CD14-positive monocyte (primary cell): ENCODE measurements at regions not wholly inside any gene's neighbourhood (a gene's known extent, or its start where the extent isn't known, plus 50 kb on each side); places are given as distances from the start of the nearest gene placed in this dataset.
"Not testable (repeated sequence)": the region's sequence is repeated elsewhere in the genome, so short reads cannot be mapped to it uniquely, and the experiment has no call there.

Experiments
- DNase-seq, 3 donors: peaks; one replicate each; pipeline ENCODE4 v3.0.0-alpha.2; 2011 to 2022
- H2AFZ ChIP-seq: 2 replicates; pipeline ENCODE4 v1.6.0; 2012; ENCODE audit warnings: mild to moderate bottlenecking, low read depth, low read length, inconsistent platforms; ENCODE audit not compliant: insufficient read depth, poor library complexity, severe bottlenecking
- H3K27ac ChIP-seq, 2 donors: 1 replicate in 1 of 2; 2 replicates in 1 of 2; pipeline ENCODE4 v1.5.1; 2012 to 2013; ENCODE audit warnings: low read length in 2 of 2, control low read depth in 1 of 2, inconsistent platforms in 1 of 2, low read depth in 1 of 2, mild to moderate bottlenecking in 1 of 2
- H3K27me3 ChIP-seq, 2 donors: one replicate each; pipeline versions ENCODE4 v1.6.0 to v1.6.1; 2011 to 2013; ENCODE audit warnings: low read length in 2 of 2; ENCODE audit not compliant: control insufficient read depth in 2 of 2, insufficient read depth in 2 of 2
- H3K36me3 ChIP-seq, 2 donors: replicated peaks in 1 of 2; 1 replicate in 1 of 2; 2 replicates in 1 of 2; pipeline versions ENCODE4 v1.5.1 to v1.6.1; 2012 to 2013; ENCODE audit warnings: low read length in 2 of 2, control low read depth in 1 of 2, inconsistent platforms in 1 of 2, mild to moderate bottlenecking in 1 of 2; ENCODE audit not compliant: insufficient read depth in 2 of 2, control insufficient read depth in 1 of 2
- H3K4me1 ChIP-seq, 2 donors: 1 replicate in 1 of 2; 2 replicates in 1 of 2; pipeline versions ENCODE4 v1.5.1 to v1.6.1; 2012 to 2013; ENCODE audit warnings: low read length in 2 of 2, control low read depth in 1 of 2, inconsistent platforms in 1 of 2, mild to moderate bottlenecking in 1 of 2, moderate library complexity in 1 of 2; ENCODE audit not compliant: insufficient read depth in 2 of 2, control insufficient read depth in 1 of 2
- H3K4me2 ChIP-seq: replicated peaks from 2 replicates; pipeline ENCODE3; 2012; ENCODE audit warnings: low read length, moderate library complexity, mild to moderate bottlenecking; ENCODE audit not compliant: poor library complexity, severe bottlenecking; ENCODE audit errors: extremely low read depth
- H3K4me3 ChIP-seq, 3 experiments: fragments of 200-600 bp in 1 of 3; sonication (generic) in 1 of 3; replicated peaks in 1 of 3; 1 replicate in 2 of 3; 2 replicates in 1 of 3; pipeline ENCODE4 v1.5.1; 2011 to 2013; ENCODE audit warnings: low read length in 3 of 3, mild to moderate bottlenecking in 3 of 3, control low read depth in 2 of 3, low read depth in 2 of 3, inconsistent platforms in 1 of 3, moderate library complexity in 1 of 3
- H3K79me2 ChIP-seq: 2 replicates; pipeline ENCODE4 v1.6.0; 2012; ENCODE audit warnings: mild to moderate bottlenecking, control low read depth, inconsistent platforms, low read length, moderate library complexity; ENCODE audit not compliant: insufficient read depth
- H3K9ac ChIP-seq: 2 replicates; pipeline ENCODE4 v1.6.0; 2017; ENCODE audit warnings: low read length, mild to moderate bottlenecking; ENCODE audit not compliant: insufficient read depth, poor library complexity, severe bottlenecking
- H3K9me3 ChIP-seq, 2 donors: replicated peaks in 1 of 2; 1 replicate in 1 of 2; 2 replicates in 1 of 2; pipeline versions ENCODE4 v1.5.1 to v1.6.1; 2012 to 2013; ENCODE audit warnings: low read length in 2 of 2, control low read depth in 1 of 2; ENCODE audit not compliant: control insufficient read depth in 1 of 2, insufficient read depth in 1 of 2
- H4K20me1 ChIP-seq: 2 replicates; pipeline ENCODE4 v1.6.0; 2012; ENCODE audit warnings: mild to moderate bottlenecking, low read length, control low read depth, moderate library complexity; ENCODE audit not compliant: insufficient read depth
- H3K27ac Mint-ChIP-seq, 7 donors: one replicate each; pipeline ENCODE4 v1.8.0; 2020; ENCODE audit warnings: mild to moderate bottlenecking in 7 of 7, mixed read lengths in 7 of 7, moderate library complexity in 6 of 7, inconsistent platforms in 2 of 7
- H3K27me3 Mint-ChIP-seq, 3 donors: one replicate each; pipeline ENCODE4 v1.8.0; 2021 to 2022; ENCODE audit warnings: low read depth in 3 of 3, mild to moderate bottlenecking in 3 of 3, mixed read lengths in 3 of 3, moderate library complexity in 3 of 3, inconsistent platforms in 1 of 3
- H3K36me3 Mint-ChIP-seq, 2 donors: one replicate each; pipeline ENCODE4 v1.8.0; 2020; ENCODE audit warnings: mixed read lengths in 2 of 2, inconsistent platforms in 1 of 2, mild to moderate bottlenecking in 1 of 2
- H3K4me1 Mint-ChIP-seq: one replicate; pipeline ENCODE4 v1.8.0; 2020; ENCODE audit warnings: mild to moderate bottlenecking, mixed read lengths
- H3K4me3 Mint-ChIP-seq, 2 donors: one replicate each; pipeline ENCODE4 v1.8.0; 2020; ENCODE audit warnings: mild to moderate bottlenecking in 2 of 2, mixed read lengths in 2 of 2, moderate library complexity in 1 of 2
- H3K9me3 Mint-ChIP-seq, 7 donors: one replicate each; pipeline ENCODE4 v1.8.0; 2020 to 2022; ENCODE audit warnings: mixed read lengths in 7 of 7, mild to moderate bottlenecking in 6 of 7, moderate library complexity in 6 of 7, inconsistent platforms in 2 of 7
- WGBS: methylation state at CpG from one replicate; pipeline ENCODE4 v1.1.5; 2013; ENCODE audit warnings: missing lambda C conversion rate; ENCODE audit not compliant: insufficient coverage; 5-methylcytosine and 5-hydroxymethylcytosine counted together
- intact Hi-C, 2 donors: fragments of 100-400 bp; cut with micrococcal nuclease; formaldehyde crosslinking; loops; one replicate each; pipeline versions ENCODE4 v1.15.0 to v1.15.1; 2023
- TF ChIP-seq, protein P1 (sequence below): fragments of 200-600 bp; IDR thresholded peaks from one replicate; pipeline ENCODE4 v1.8.0; 2022; ENCODE audit warnings: antibody characterized with exemption, mild to moderate bottlenecking

DNA sequence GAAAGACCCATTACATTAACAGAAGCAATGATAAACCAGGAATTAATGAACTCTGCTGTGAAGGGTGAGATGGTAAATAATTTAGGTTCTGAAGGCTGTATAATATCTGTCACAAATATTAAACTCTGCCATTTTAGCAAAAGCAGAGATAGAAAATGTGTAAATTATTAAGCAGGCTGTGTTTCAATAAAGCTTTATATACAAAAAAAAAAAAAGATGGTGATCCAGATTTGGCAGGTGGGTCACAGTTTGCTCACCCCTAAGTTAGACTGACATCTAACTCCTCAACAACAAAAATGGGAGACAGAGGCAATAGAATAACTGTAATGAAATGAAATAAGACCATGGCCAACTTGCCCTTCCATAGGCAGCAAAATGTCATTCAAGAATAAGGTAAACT, 157.3 kb upstream of the FANCL start:
- no peaks in the 10 kb centered on the region for H3K4me1 ChIP-seq
- TF ChIP-seq, protein P1, sequence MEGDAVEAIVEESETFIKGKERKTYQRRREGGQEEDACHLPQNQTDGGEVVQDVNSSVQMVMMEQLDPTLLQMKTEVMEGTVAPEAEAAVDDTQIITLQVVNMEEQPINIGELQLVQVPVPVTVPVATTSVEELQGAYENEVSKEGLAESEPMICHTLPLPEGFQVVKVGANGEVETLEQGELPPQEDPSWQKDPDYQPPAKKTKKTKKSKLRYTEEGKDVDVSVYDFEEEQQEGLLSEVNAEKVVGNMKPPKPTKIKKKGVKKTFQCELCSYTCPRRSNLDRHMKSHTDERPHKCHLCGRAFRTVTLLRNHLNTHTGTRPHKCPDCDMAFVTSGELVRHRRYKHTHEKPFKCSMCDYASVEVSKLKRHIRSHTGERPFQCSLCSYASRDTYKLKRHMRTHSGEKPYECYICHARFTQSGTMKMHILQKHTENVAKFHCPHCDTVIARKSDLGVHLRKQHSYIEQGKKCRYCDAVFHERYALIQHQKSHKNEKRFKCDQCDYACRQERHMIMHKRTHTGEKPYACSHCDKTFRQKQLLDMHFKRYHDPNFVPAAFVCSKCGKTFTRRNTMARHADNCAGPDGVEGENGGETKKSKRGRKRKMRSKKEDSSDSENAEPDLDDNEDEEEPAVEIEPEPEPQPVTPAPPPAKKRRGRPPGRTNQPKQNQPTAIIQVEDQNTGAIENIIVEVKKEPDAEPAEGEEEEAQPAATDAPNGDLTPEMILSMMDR = no peak
- H3K36me3 Mint-ChIP-seq = no peaks in the 10 kb centered on the region

DNA sequence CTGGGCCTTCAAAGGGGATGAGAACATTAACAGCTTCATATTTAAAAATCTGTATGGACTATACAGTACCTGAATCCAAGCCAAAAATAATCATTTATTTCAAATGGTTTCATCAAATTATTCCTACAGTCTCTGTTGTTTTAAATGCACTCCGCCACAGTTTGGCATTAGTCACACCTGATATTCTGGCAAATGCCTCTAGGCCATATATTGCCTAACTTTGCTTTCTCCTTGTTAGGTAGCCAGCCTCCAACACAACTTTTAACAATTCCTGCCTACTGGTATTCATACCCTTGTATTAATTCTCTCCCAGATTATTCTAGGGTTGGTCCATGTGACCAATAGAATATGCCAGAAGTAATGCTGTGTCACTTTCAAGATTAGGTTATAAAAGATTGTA, 146.6 kb upstream of the FANCL start:
- Histone ChIP-seq H3K9ac (no peak overlapping the region), H4K20me1 (no peaks in the 10 kb centered on the region), H3K9me3 (peaks cover 3 to 8% of the 10 kb centered on the region in 2 donors), H3K4me3 (no peak overlapping the region), H2AFZ (no peak overlapping the region), H3K36me3 (no peaks in the 10 kb centered on the region), H3K27ac (no peak overlapping the region), H3K27me3 (no peaks in the 10 kb centered on the region), H3K4me1 (no peaks in the 10 kb centered on the region), H3K4me2 (no peak overlapping the region), H3K79me2 (no peaks in the 10 kb centered on the region)
- 100% methylated on average over 1 of the region's 1 CpG for WGBS
- intact Hi-C loops = no loop called here
- TF ChIP-seq, protein P1 = no peak
- DNase-seq = no peak
- H3K36me3 Mint-ChIP-seq = no peaks in the 10 kb centered on the region
- H3K27me3 Mint-ChIP-seq = peaks cover 0 to 2% (median 0%) of the 10 kb centered on the region in 3 donors
- H3K27ac Mint-ChIP-seq = no peak overlapping the region
- no peaks in the 10 kb centered on the region for H3K4me1 Mint-ChIP-seq
- peaks cover 3 to 10% (median 6%) of the 10 kb centered on the region in 7 donors for H3K9me3 Mint-ChIP-seq
- no peak overlapping the region for H3K4me3 Mint-ChIP-seq

More for the DNA sequence above, 157.3 kb upstream of the FANCL start:
- intact Hi-C loops = no loop called here
- Mint-ChIP-seq H3K27me3 (no peaks in the 10 kb centered on the region), H3K4me3 (no peak overlapping the region), H3K4me1 (no peaks in the 10 kb centered on the region), H3K27ac (no peak overlapping the region), H3K9me3 (peaks cover 0 to 10% (median 6%) of the 10 kb centered on the region in 7 donors)
- H3K27ac ChIP-seq = no peak overlapping the region
- no peak for DNase-seq
- H3K27me3 ChIP-seq = peaks cover 0 to under 1% of the 10 kb centered on the region in 2 donors
- no peak overlapping the region for H3K4me3 ChIP-seq
- H3K9me3 ChIP-seq = no peaks in the 10 kb centered on the region
- no peaks in the 10 kb centered on the region for H4K20me1 ChIP-seq
- no peaks in the 10 kb centered on the region for H3K79me2 ChIP-seq
- H2AFZ ChIP-seq = no peak overlapping the region
- H3K4me2 ChIP-seq = no peak overlapping the region
- H3K9ac ChIP-seq = no peak overlapping the region
- H3K36me3 ChIP-seq = no peaks in the 10 kb centered on the region

DNA sequence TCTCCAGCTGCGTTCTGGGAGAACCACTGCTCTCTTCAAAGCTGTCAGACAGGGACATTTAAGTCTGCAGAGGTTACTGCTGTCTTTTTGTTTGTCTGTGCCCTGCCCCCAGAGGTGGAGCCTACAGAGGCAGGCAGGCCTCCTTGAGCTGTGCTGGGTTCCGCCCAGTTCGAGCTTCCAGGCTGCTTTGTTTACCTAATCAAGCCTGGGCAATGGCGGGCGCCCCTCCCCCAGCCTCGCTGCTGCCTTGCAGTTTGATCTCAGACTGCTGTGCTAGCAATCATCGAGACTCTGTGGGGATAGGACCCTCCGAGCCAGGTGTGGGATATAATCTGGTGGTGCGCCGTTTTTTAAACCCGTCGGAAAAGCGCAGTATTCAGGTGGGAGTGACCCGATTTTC, 145.8 kb upstream of the FANCL start:
- H3K4me3 ChIP-seq, intact Hi-C loops, H3K27ac ChIP-seq, H3K4me1 Mint-ChIP-seq, H3K4me2 ChIP-seq, H3K27ac Mint-ChIP-seq, H3K9me3 ChIP-seq, H3K36me3 ChIP-seq, H3K9ac ChIP-seq, H3K36me3 Mint-ChIP-seq, H3K4me3 Mint-ChIP-seq, H3K79me2 ChIP-seq, H3K27me3 ChIP-seq, H3K27me3 Mint-ChIP-seq, DNase-seq, H4K20me1 ChIP-seq, H3K4me1 ChIP-seq, H2AFZ ChIP-seq: not testable (repeated sequence)
- peaks cover 3 to 10% (median 6%) of the 10 kb centered on the region in 7 donors for H3K9me3 Mint-ChIP-seq
- 100% methylated on average over 1 of the region's 14 CpGs for WGBS
